Neural progenitor cell (in vitro differentiated cells): ENCODE measurements at regions not wholly inside any gene's neighbourhood (a gene's known extent, or its start where the extent isn't known, plus 50 kb on each side); places are given as distances from the start of the nearest gene placed in this dataset.

ENCODE experiments used
- DNase-seq: peaks from one replicate; pipeline ENCODE4 v3.0.0-alpha.2; 2016; ENCODE audit warnings: low spot score
- H2AFZ ChIP-seq: fragments of 200-600 bp; sonication (generic); replicated peaks from 2 replicates; pipeline ENCODE4 v1.6.1; 2016; ENCODE audit warnings: antibody characterized with exemption
- H3F3A ChIP-seq: fragments of 200-600 bp; sonication (generic); 2 replicates; pipeline ENCODE4 v1.6.1; 2016; ENCODE audit warnings: antibody characterized with exemption, low read depth
- H3K27ac ChIP-seq: fragments of 200-600 bp; sonication (generic); 2 replicates; pipeline ENCODE4 v1.5.1; 2016; ENCODE audit warnings: mild to moderate bottlenecking
- H3K27me3 ChIP-seq: fragments of 200-600 bp; sonication (generic); 2 replicates; pipeline ENCODE4 v1.6.1; 2016; ENCODE audit warnings: mild to moderate bottlenecking, moderate library complexity
- H3K36me3 ChIP-seq: fragments of 200-600 bp; sonication (generic); 2 replicates; pipeline ENCODE4 v1.5.1; 2016
- H3K4me1 ChIP-seq: fragments of 200-600 bp; sonication (generic); 2 replicates; pipeline ENCODE4 v1.6.1; 2016; ENCODE audit warnings: mixed run types
- H3K4me2 ChIP-seq: fragments of 200-600 bp; sonication (generic); 2 replicates; pipeline ENCODE4 v1.6.1; 2016
- H3K4me3 ChIP-seq: fragments of 200-600 bp; sonication (generic); 2 replicates; pipeline ENCODE4 v1.5.1; 2016
- H3K79me2 ChIP-seq: fragments of 200-600 bp; sonication (generic); 2 replicates; pipeline ENCODE4 v1.6.1; 2016; ENCODE audit warnings: low read depth
- H3K9ac ChIP-seq: fragments of 200-600 bp; sonication (generic); 2 replicates; pipeline ENCODE4 v1.6.1; 2016
- H3K9me3 ChIP-seq: fragments of 200-600 bp; sonication (generic); 2 replicates; pipeline ENCODE4 v1.5.1; 2016; ENCODE audit warnings: low read depth
- H4K20me1 ChIP-seq: fragments of 200-600 bp; sonication (generic); 2 replicates; pipeline ENCODE4 v1.6.1; 2016; ENCODE audit warnings: low read depth
- H3K27ac Mint-ChIP-seq: 3 replicates; pipeline ENCODE4 v1.8.0; 2021; ENCODE audit warnings: mixed read lengths
- H3K27me3 Mint-ChIP-seq: 2 replicates; pipeline ENCODE4 v1.8.0; 2022; ENCODE audit warnings: low read depth, mild to moderate bottlenecking, inconsistent platforms, moderate library complexity, mixed read lengths; ENCODE audit not compliant: insufficient read depth
- H3K36me3 Mint-ChIP-seq: 3 replicates; pipeline ENCODE4 v1.8.0; 2021; ENCODE audit warnings: mixed read lengths
- H3K4me1 Mint-ChIP-seq: 3 replicates; pipeline ENCODE4 v1.8.0; 2021; ENCODE audit warnings: mixed read lengths
- H3K4me3 Mint-ChIP-seq: 3 replicates; pipeline ENCODE4 v1.8.0; 2021; ENCODE audit warnings: mild to moderate bottlenecking, moderate library complexity, mixed read lengths
- H3K9me3 Mint-ChIP-seq: 3 replicates; pipeline ENCODE4 v1.8.0; 2020; ENCODE audit warnings: mixed read lengths
- CTCF ChIP-seq: fragments of 200-600 bp; sonication (generic); IDR thresholded peaks from 2 replicates; pipeline ENCODE4 v1.5.1; 2017; ENCODE audit warnings: antibody characterized with exemption, mild to moderate bottlenecking
- EZH2 ChIP-seq: fragments of 200-600 bp; sonication (generic); IDR thresholded peaks from 2 replicates; pipeline ENCODE4 v1.6.1; 2017; ENCODE audit warnings: antibody characterized with exemption, mild to moderate bottlenecking, moderate library complexity
- EZH2phosphoT487 ChIP-seq: fragments of 200-600 bp; sonication (generic); IDR thresholded peaks from 2 replicates; pipeline ENCODE4 v1.6.1; 2017; ENCODE audit warnings: antibody characterized with exemption

GRCh38 chr3:5428607-5429516 is 241.4 kb downstream of the EDEM1 start:
- no peaks in the 10 kb centered on the region for H3K36me3 Mint-ChIP-seq
- TF ChIP-seq CTCF (no peak), EZH2phosphoT487 (no peak), EZH2 (no peak)

GRCh38 chr3:5429517-5429890 is 242.0 kb downstream of the EDEM1 start:
- H3K27ac ChIP-seq, result no peak overlapping the region
- Mint-ChIP-seq H3K36me3 (no peaks in the 10 kb centered on the region), H3K4me3 (no peak overlapping the region), H3K4me1 (peaks cover 5% of the 10 kb centered on the region), H3K9me3 (no peaks in the 10 kb centered on the region), H3K27me3 (peaks cover under 1% of the 10 kb centered on the region), H3K27ac (no peak overlapping the region)
- TF ChIP-seq EZH2 (no peak), CTCF (no peak), EZH2phosphoT487 (no peak)
- H4K20me1 ChIP-seq, result no peaks in the 10 kb centered on the region
- no peaks in the 10 kb centered on the region for H3K36me3 ChIP-seq
- no peak overlapping the region for H3K9ac ChIP-seq
- no peaks in the 10 kb centered on the region for H3K4me1 ChIP-seq
- no peaks in the 10 kb centered on the region for H3K27me3 ChIP-seq
- H3K9me3 ChIP-seq, result no peaks in the 10 kb centered on the region
- H3K4me3 ChIP-seq, result no peak overlapping the region
- no peaks in the 10 kb centered on the region for H3K79me2 ChIP-seq
- no peaks in the 10 kb centered on the region for H3F3A ChIP-seq
- H2AFZ ChIP-seq, result no peak overlapping the region
- no peak for DNase-seq
- H3K4me2 ChIP-seq, result no peak overlapping the region

More at GRCh38 chr3:5428607-5429516, 241.4 kb downstream of the EDEM1 start:
- Histone ChIP-seq H3K27me3 (no peaks in the 10 kb centered on the region), H3F3A (no peaks in the 10 kb centered on the region), H3K9ac (no peak overlapping the region), H3K79me2 (no peaks in the 10 kb centered on the region), H4K20me1 (no peaks in the 10 kb centered on the region), H2AFZ (no peak overlapping the region), H3K4me3 (no peak overlapping the region), H3K9me3 (no peaks in the 10 kb centered on the region), H3K36me3 (no peaks in the 10 kb centered on the region), H3K4me1 (no peaks in the 10 kb centered on the region), H3K4me2 (no peak overlapping the region), H3K27ac (no peak overlapping the region)
- H3K27ac Mint-ChIP-seq, result no peak overlapping the region
- H3K27me3 Mint-ChIP-seq, result peaks cover 4% of the 10 kb centered on the region
- DNase-seq, result no peak
- no peak overlapping the region for H3K4me3 Mint-ChIP-seq
- no peaks in the 10 kb centered on the region for H3K9me3 Mint-ChIP-seq
- peaks cover 5% of the 10 kb centered on the region for H3K4me1 Mint-ChIP-seq

GRCh38 chr3:5430701-5431100 is 243.2 kb downstream of the EDEM1 start:
- Mint-ChIP-seq H3K9me3 (no peaks in the 10 kb centered on the region), H3K36me3 (no peaks in the 10 kb centered on the region), H3K27me3 (no peaks in the 10 kb centered on the region), H3K27ac (no peak overlapping the region), H3K4me1 (peaks cover 5% of the 10 kb centered on the region), H3K4me3 (no peak overlapping the region)
- H3K9me3 ChIP-seq, result no peaks in the 10 kb centered on the region
- H3K27me3 ChIP-seq, result no peaks in the 10 kb centered on the region
- H3K27ac ChIP-seq, result no peak overlapping the region
- no peak overlapping the region for H3K4me2 ChIP-seq
- no peaks in the 10 kb centered on the region for H3K36me3 ChIP-seq
- no peaks in the 10 kb centered on the region for H3F3A ChIP-seq
- H3K4me1 ChIP-seq, result no peaks in the 10 kb centered on the region
- TF ChIP-seq CTCF (no peak), EZH2 (no peak), EZH2phosphoT487 (no peak)
- H3K79me2 ChIP-seq, result no peaks in the 10 kb centered on the region
- H4K20me1 ChIP-seq, result no peaks in the 10 kb centered on the region
- H3K4me3 ChIP-seq, result no peak overlapping the region
- no peak overlapping the region for H3K9ac ChIP-seq
- no peak for DNase-seq
- H2AFZ ChIP-seq, result no peak overlapping the region
